NCI-H2171 (cell line): ENCODE measurements at regions not wholly inside any gene's neighbourhood (a gene's known extent, or its start where the extent isn't known, plus 50 kb on each side); places are given as distances from the start of the nearest gene placed in this dataset.
A peak's percentile ranks its signal among the peaks of the same experiment; 100 is the strongest.

Source experiments
- DNase-seq: peaks from one replicate; lab custom pipeline; 2025; lab: John Stamatoyannopoulos, UW

- no peak for DNase-seq
Observed at GRCh38 chr1:82268826-82269225, 468.1 kb downstream of the ADGRL2 start.

GRCh38 chr1:82266351-82266750 is 465.6 kb downstream of the ADGRL2 start:
- no peak for DNase-seq

- DNase-seq, result no peak
Observed at GRCh38 chr1:82265436-82265835, 464.7 kb downstream of the ADGRL2 start.

GRCh38 chr1:82264802-82265201 is 464.1 kb downstream of the ADGRL2 start:
- DNase-seq, result no peak

GRCh38 chr1:82263396-82263795 is 462.7 kb downstream of the ADGRL2 start:
- no peak for DNase-seq

- peak; percentile 73 for DNase-seq
Observed at GRCh38 chr1:82260666-82261065, 459.9 kb downstream of the ADGRL2 start.

GRCh38 chr1:82260051-82260450 is 459.3 kb downstream of the ADGRL2 start:
- DNase-seq, result peak; percentile 50

- DNase-seq, result no peak
Observed at GRCh38 chr1:82258887-82259286, 458.2 kb downstream of the ADGRL2 start.

GRCh38 chr1:82246050-82246449 is 445.3 kb downstream of the ADGRL2 start:
- DNase-seq, result no peak

- DNase-seq, result no peak
Observed at GRCh38 chr1:82245345-82246014, 444.7 kb downstream of the ADGRL2 start.

- no peak for DNase-seq
Observed at GRCh38 chr1:82240571-82240970, 439.8 kb downstream of the ADGRL2 start.

- no peak for DNase-seq
Observed at GRCh38 chr1:82230667-82231066, 429.9 kb downstream of the ADGRL2 start.

- no peak for DNase-seq
Observed at GRCh38 chr1:82227306-82228095, 426.8 kb downstream of the ADGRL2 start.

GRCh38 chr1:82226186-82226505 is 425.4 kb downstream of the ADGRL2 start:
- peak; percentile 93 for DNase-seq

- no peak for DNase-seq
Observed at GRCh38 chr1:82225421-82226185, 424.9 kb downstream of the ADGRL2 start.

GRCh38 chr1:82223091-82223490 is 422.4 kb downstream of the ADGRL2 start:
- DNase-seq, result no peak

- DNase-seq, result no peak
Observed at GRCh38 chr1:82221721-82222120, 421.0 kb downstream of the ADGRL2 start.

- DNase-seq, result no peak
Observed at GRCh38 chr1:82220754-82221153, 420.0 kb downstream of the ADGRL2 start.

GRCh38 chr1:82219841-82220240 is 419.1 kb downstream of the ADGRL2 start:
- no peak for DNase-seq

- no peak for DNase-seq
Observed at GRCh38 chr1:82218846-82219245, 418.1 kb downstream of the ADGRL2 start.

- DNase-seq, result no peak
Observed at GRCh38 chr1:82215853-82216175, 415.1 kb downstream of the ADGRL2 start.

GRCh38 chr1:82215056-82215852 is 414.5 kb downstream of the ADGRL2 start:
- DNase-seq, result no peak
